PC-3 (cell line): ENCODE measurements at regions not wholly inside any gene's neighbourhood (a gene's known extent, or its start where the extent isn't known, plus 50 kb on each side); places are given as distances from the start of the nearest gene placed in this dataset.

Experiments used
- ATAC-seq: fragments of 200-7000 bp; cut with Tn5 transposase; 2 replicates; pipeline ENCODE4 v1.9.1; 2020; ENCODE audit warnings: mild to moderate bottlenecking, moderate library complexity
- BruUV-seq: library from RNA; stranded (reverse); fragments of 400-500 nt; replicated peaks from 2 replicates; lab custom pipeline; 2021; lab: Mats Ljungman, UMichigan
- CTCF ChIA-PET: fragments of 300-600 bp; sonication (Branson Sonifier 250); formaldehyde crosslinking; loops from one replicate; lab custom pipeline; 2022; ENCODE audit warnings: antibody characterized with exemption; lab: Charles Lee
- POLR2A ChIA-PET: fragments of 300-600 bp; sonication (Branson Sonifier 250); formaldehyde crosslinking; loops from one replicate; lab custom pipeline; 2022; ENCODE audit warnings: antibody characterized with exemption; ENCODE audit not compliant: unreplicated experiment; lab: Charles Lee
- DNase-seq: peaks from one replicate; pipeline ENCODE4 v3.0.0-alpha.2; 2015
- H2AFZ ChIP-seq: fragments of 300-600 bp; sonication (generic); 2 replicates; pipeline ENCODE4 v1.6.0; 2016; ENCODE audit warnings: antibody characterized with exemption, low read length
- H3F3A ChIP-seq: fragments of 300-600 bp; sonication (generic); one replicate; pipeline ENCODE4 v1.6.0; 2017; ENCODE audit warnings: antibody characterized with exemption, low read length, control low read depth, mild to moderate bottlenecking; ENCODE audit not compliant: unreplicated experiment
- H3K27ac ChIP-seq: fragments of 300-600 bp; sonication (generic); 2 replicates; pipeline ENCODE4 v1.5.1; 2016; ENCODE audit warnings: mild to moderate bottlenecking, low read length
- H3K27me3 ChIP-seq: fragments of 300-600 bp; sonication (generic); 2 replicates; pipeline ENCODE4 v1.6.1; 2016; ENCODE audit warnings: low read length, mixed read lengths
- H3K36me3 ChIP-seq: fragments of 300-600 bp; sonication (generic); 2 replicates; pipeline ENCODE4 v1.6.1; 2016; ENCODE audit warnings: low read depth, mixed run types, low read length, mixed read lengths
- H3K4me1 ChIP-seq: fragments of 300-600 bp; sonication (generic); 2 replicates; pipeline ENCODE4 v1.5.1; 2016; ENCODE audit warnings: low read length; ENCODE audit not compliant: insufficient read depth
- H3K4me2 ChIP-seq: fragments of 300-600 bp; sonication (generic); 2 replicates; pipeline ENCODE4 v1.6.0; 2016; ENCODE audit warnings: low read length
- H3K4me3 ChIP-seq: fragments of 300-600 bp; sonication (generic); 2 replicates; pipeline ENCODE4 v1.5.1; 2016; ENCODE audit warnings: mild to moderate bottlenecking, low read length, mixed read lengths
- H3K79me2 ChIP-seq: fragments of 300-600 bp; sonication (generic); 2 replicates; pipeline ENCODE4 v1.6.1; 2017; ENCODE audit warnings: low read length, mixed read lengths
- H3K9ac ChIP-seq: fragments of 300-600 bp; sonication (generic); 2 replicates; pipeline ENCODE4 v1.6.0; 2016; ENCODE audit warnings: mild to moderate bottlenecking, low read length
- H3K9me2 ChIP-seq: fragments of 300-600 bp; sonication (generic); replicated peaks from 2 replicates; pipeline ENCODE4 v1.6.1; 2016; ENCODE audit warnings: mixed run types, low read length, mixed read lengths
- H3K9me3 ChIP-seq: fragments of 300-600 bp; sonication (generic); 2 replicates; pipeline ENCODE4 v1.6.1; 2016; ENCODE audit warnings: low read length, mixed read lengths
- H4K20me1 ChIP-seq: fragments of 300-600 bp; sonication (generic); 2 replicates; pipeline ENCODE4 v1.6.1; 2016; ENCODE audit warnings: low read length, mixed read lengths
- EZH2 ChIP-seq: fragments of 300-600 bp; sonication (generic); IDR thresholded peaks from one replicate; pipeline ENCODE4 v1.6.1; 2017; ENCODE audit warnings: antibody characterized with exemption, mild to moderate bottlenecking, low read length; ENCODE audit not compliant: unreplicated experiment
- EZH2phosphoT487 ChIP-seq: fragments of 300-600 bp; sonication (generic); IDR thresholded peaks from 2 replicates; pipeline ENCODE4 v1.6.1; 2018; ENCODE audit warnings: mild to moderate bottlenecking, antibody characterized with exemption, low read length, borderline replicate concordance
- intact Hi-C: fragments of 100-400 bp; cut with micrococcal nuclease; formaldehyde crosslinking; loops from 2 replicates; pipeline ENCODE4 v1.9.0; 2023
- TF ChIP-seq, protein P1 (sequence below): fragments of 300-600 bp; sonication (generic); conservative IDR thresholded peaks from 2 replicates; pipeline ENCODE4 v1.5.1; 2017; ENCODE audit warnings: antibody characterized with exemption, low read depth, mild to moderate bottlenecking, low read length

DNA sequence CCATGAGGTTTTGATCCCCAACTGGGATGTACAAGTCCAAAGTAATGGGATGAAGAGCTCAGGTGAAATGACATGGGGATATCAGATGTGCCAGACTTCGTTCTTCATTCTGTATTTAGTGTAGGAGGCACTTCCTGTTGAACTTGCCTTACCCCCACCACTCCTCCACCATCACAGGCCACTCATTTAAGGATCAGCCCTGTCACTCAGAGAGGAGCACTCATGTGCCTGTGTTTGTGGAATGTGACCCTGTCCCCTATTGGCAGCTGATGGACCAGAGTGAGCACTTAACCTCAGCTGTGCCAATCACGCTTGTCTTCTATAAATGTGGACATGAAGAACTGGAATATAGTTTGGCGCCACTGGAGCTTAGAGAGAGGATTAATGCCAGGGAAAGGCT is 91.4 kb upstream of the CTTNBP2NL start:
- no peak overlapping the region for H3K27ac ChIP-seq
- intact Hi-C loops, result no loop called here
- no peak overlapping the region for H2AFZ ChIP-seq
- H3F3A ChIP-seq, result no peaks in the 10 kb centered on the region
- no peaks in the 10 kb centered on the region for H3K4me1 ChIP-seq
- TF ChIP-seq EZH2 (no peak), EZH2phosphoT487 (no peak)
- TF ChIP-seq, protein P1, sequence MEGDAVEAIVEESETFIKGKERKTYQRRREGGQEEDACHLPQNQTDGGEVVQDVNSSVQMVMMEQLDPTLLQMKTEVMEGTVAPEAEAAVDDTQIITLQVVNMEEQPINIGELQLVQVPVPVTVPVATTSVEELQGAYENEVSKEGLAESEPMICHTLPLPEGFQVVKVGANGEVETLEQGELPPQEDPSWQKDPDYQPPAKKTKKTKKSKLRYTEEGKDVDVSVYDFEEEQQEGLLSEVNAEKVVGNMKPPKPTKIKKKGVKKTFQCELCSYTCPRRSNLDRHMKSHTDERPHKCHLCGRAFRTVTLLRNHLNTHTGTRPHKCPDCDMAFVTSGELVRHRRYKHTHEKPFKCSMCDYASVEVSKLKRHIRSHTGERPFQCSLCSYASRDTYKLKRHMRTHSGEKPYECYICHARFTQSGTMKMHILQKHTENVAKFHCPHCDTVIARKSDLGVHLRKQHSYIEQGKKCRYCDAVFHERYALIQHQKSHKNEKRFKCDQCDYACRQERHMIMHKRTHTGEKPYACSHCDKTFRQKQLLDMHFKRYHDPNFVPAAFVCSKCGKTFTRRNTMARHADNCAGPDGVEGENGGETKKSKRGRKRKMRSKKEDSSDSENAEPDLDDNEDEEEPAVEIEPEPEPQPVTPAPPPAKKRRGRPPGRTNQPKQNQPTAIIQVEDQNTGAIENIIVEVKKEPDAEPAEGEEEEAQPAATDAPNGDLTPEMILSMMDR, result no peak
- H3K4me2 ChIP-seq, result no peak overlapping the region
- H3K9me3 ChIP-seq, result no peaks in the 10 kb centered on the region
- no peaks in the 10 kb centered on the region for H3K36me3 ChIP-seq
- no peaks in the 10 kb centered on the region for H3K79me2 ChIP-seq
- H3K9me2 ChIP-seq, result no peaks in the 10 kb centered on the region
- H3K27me3 ChIP-seq, result peaks cover 92% of the 10 kb centered on the region
- DNase-seq, result no peak
- H3K9ac ChIP-seq, result no peak overlapping the region
- H4K20me1 ChIP-seq, result no peaks in the 10 kb centered on the region
- POLR2A ChIA-PET, result no interaction called here
- ATAC-seq, result no peak
- no TSS peak for BruUV-seq
- no peak overlapping the region for H3K4me3 ChIP-seq
- CTCF ChIA-PET, result no interaction called here

- no peak overlapping the region for H3K9ac ChIP-seq
- no peaks in the 10 kb centered on the region for H3K9me2 ChIP-seq
- H3K27ac ChIP-seq, result no peak overlapping the region
- POLR2A ChIA-PET, result no interaction called here
- ATAC-seq (no peak), DNase-seq (no peak)
- H3K79me2 ChIP-seq, result no peaks in the 10 kb centered on the region
- H4K20me1 ChIP-seq, result no peaks in the 10 kb centered on the region
- no peaks in the 10 kb centered on the region for H3K36me3 ChIP-seq
- TF ChIP-seq EZH2, result no peak
- TF ChIP-seq EZH2phosphoT487, result no peak
- TF ChIP-seq, protein P1, result no peak
- no peak overlapping the region for H3K4me3 ChIP-seq
- no peaks in the 10 kb centered on the region for H3K9me3 ChIP-seq
- intact Hi-C loops, result no loop called here
- no peak overlapping the region for H2AFZ ChIP-seq
- no peaks in the 10 kb centered on the region for H3F3A ChIP-seq
- BruUV-seq, result no TSS peak
- H3K4me1 ChIP-seq, result no peaks in the 10 kb centered on the region
- no peak overlapping the region for H3K4me2 ChIP-seq
- CTCF ChIA-PET, result no interaction called here
- peaks cover 98% of the 10 kb centered on the region for H3K27me3 ChIP-seq
Measured at GRCh38 chr1:112307930-112308591, 88.0 kb upstream of the CTTNBP2NL start.

GRCh38 chr1:112308716-112309115 is 87.3 kb upstream of the CTTNBP2NL start:
- Histone ChIP-seq H3F3A (no peaks in the 10 kb centered on the region), H3K36me3 (no peaks in the 10 kb centered on the region), H3K4me2 (no peak overlapping the region), H4K20me1 (no peaks in the 10 kb centered on the region), H3K4me3 (no peak overlapping the region), H3K27ac (no peak overlapping the region), H3K9me2 (no peaks in the 10 kb centered on the region), H3K27me3 (peaks cover 98% of the 10 kb centered on the region), H3K9ac (no peak overlapping the region), H2AFZ (no peak overlapping the region), H3K4me1 (no peaks in the 10 kb centered on the region), H3K79me2 (no peaks in the 10 kb centered on the region), H3K9me3 (no peaks in the 10 kb centered on the region)
- ChIA-PET CTCF (no interaction called here), POLR2A (no interaction called here)
- ATAC-seq, result no peak
- no TSS peak for BruUV-seq
- no peak for DNase-seq
- no peak for TF ChIP-seq EZH2phosphoT487
- TF ChIP-seq EZH2, result no peak
- TF ChIP-seq, protein P1, result no peak
- intact Hi-C loops, result no loop called here
